ENCODE measurements at regions not wholly inside any gene's neighbourhood (a gene's known extent, or its start where the extent isn't known, plus 50 kb on each side); places are given as distances from the start of the nearest gene placed in this dataset.

GRCh38 chr7:86477343-86477935 is 166.3 kb upstream of the GRM3 start:
- TF ChIP-seq CTCF (IDR thresholded peaks at IDR 0.05) = no peak
- TF ChIP-seq ZFX (IDR thresholded peaks at IDR 0.05; ENCODE audit: borderline replicate concordance) = no peak
